ENCODE measurements at regions not wholly inside any gene's neighbourhood (a gene's known extent, or its start where the extent isn't known, plus 50 kb on each side); places are given as distances from the start of the nearest gene placed in this dataset.

DNA sequence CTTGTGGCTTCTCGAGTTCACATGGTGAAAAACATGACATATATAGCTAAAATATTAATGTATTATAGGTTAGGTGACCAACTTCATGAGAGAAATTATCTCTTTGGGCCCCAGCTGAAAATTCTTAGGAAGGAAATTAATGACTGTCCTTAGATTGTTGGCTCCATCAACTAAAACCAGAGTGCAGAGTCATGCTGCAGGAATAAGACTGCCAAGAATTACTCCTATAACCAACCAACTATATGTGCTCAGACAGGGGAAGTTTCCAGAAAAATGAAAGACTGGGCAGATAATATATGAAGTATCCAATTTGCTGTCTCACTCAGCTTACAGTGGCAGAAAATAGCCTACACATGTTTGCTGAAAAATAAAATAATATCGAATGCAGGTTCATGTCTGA lies 71.0 kb upstream of the TMEFF2 start:
- Histone ChIP-seq H3K27me3 (no peaks in the 10 kb centered on the region), H3K36me3 (no peaks in the 10 kb centered on the region), H3K9me3 (no peaks in the 10 kb centered on the region), H3K4me1 (peaks cover 0 to 8% (median 0%) of the 10 kb centered on the region in 4 donors), H3K4me3 (no peak overlapping the region), H3K27ac (no peak overlapping the region)
- no peak for DNase-seq
- WGBS, 2 donors = 49 to 54% methylated on average over 2 of the region's 2 CpGs
- TF ChIP-seq, protein P1, sequence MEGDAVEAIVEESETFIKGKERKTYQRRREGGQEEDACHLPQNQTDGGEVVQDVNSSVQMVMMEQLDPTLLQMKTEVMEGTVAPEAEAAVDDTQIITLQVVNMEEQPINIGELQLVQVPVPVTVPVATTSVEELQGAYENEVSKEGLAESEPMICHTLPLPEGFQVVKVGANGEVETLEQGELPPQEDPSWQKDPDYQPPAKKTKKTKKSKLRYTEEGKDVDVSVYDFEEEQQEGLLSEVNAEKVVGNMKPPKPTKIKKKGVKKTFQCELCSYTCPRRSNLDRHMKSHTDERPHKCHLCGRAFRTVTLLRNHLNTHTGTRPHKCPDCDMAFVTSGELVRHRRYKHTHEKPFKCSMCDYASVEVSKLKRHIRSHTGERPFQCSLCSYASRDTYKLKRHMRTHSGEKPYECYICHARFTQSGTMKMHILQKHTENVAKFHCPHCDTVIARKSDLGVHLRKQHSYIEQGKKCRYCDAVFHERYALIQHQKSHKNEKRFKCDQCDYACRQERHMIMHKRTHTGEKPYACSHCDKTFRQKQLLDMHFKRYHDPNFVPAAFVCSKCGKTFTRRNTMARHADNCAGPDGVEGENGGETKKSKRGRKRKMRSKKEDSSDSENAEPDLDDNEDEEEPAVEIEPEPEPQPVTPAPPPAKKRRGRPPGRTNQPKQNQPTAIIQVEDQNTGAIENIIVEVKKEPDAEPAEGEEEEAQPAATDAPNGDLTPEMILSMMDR (IDR thresholded peaks at IDR 0.05) = no peak
- no peak for TF ChIP-seq POLR2AphosphoS5 (IDR thresholded peaks at IDR 0.05)
- intact Hi-C loops (cut with DNase I) = no loop called here

DNA sequence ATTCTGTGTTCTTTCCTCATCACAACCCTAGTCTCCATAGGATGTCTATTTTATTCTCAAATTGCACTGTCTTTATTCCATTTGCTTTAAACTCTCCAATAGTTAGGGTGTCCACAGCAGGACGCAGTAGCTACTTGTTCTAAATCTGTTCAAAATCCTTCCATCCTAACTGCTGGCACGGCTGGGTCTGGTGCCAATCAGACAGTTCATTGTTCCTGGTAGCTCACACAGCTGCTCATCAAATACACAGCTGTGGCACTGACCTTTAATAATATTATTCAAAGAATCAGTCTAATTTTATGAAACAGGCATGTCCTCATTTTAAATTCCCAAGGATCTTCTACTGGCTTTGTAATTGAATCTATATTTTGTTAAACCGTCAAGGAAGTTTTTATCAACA lies 59.7 kb upstream of the TMEFF2 start:
- no peaks in the 10 kb centered on the region for H3K27me3 ChIP-seq
- no peaks in the 10 kb centered on the region for H3K9me3 ChIP-seq
- H3K4me3 ChIP-seq = no peak overlapping the region
- intact Hi-C loops (cut with DNase I) = no loop called here
- DNase-seq = no peak
- no peaks in the 10 kb centered on the region for H3K4me1 ChIP-seq
- TF ChIP-seq POLR2A (IDR thresholded peaks at IDR 0.05) = no peak
- TF ChIP-seq POLR2AphosphoS5 (IDR thresholded peaks at IDR 0.05) = no peak
- no peak for TF ChIP-seq EP300 (IDR thresholded peaks at IDR 0.05)
- TF ChIP-seq, protein P1 (IDR thresholded peaks at IDR 0.05) = no peak
- whole genome bisulfite sequencing, 2 donors = 55 to 81% methylated on average over 3 of the region's 3 CpGs
- no peak overlapping the region for H3K27ac ChIP-seq
- H3K36me3 ChIP-seq = no peaks in the 10 kb centered on the region

DNA sequence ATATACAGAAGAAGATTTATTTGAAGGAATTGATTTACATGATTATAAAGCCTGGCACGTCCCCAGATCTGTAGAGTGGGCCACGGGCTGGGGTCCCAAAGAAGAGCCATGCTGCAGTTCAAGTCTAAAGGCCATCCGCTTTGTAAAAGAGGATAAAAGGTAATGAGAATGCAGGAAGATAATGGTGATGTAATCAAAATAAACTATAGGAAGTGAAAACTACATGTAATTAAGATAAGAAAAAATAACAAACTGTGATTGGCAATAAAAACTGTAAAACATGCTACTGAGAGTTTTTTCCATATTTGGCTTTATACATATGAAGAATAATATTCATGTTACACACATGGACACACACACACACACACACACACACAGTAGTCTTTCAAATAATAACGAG lies 59.0 kb upstream of the TMEFF2 start:
- Histone ChIP-seq H3K4me1 (no peaks in the 10 kb centered on the region), H3K36me3 (no peaks in the 10 kb centered on the region), H3K9me3 (no peaks in the 10 kb centered on the region), H3K27ac (no peak overlapping the region), H3K27me3 (no peaks in the 10 kb centered on the region), H3K4me3 (no peak overlapping the region)
- DNase-seq = no peak
- no peak for TF ChIP-seq POLR2AphosphoS5 (IDR thresholded peaks at IDR 0.05)
- intact Hi-C loops (cut with DNase I) = no loop called here
- WGBS, 2 donors = 17 to 62% methylated on average over 4 of the region's 4 CpGs

DNA sequence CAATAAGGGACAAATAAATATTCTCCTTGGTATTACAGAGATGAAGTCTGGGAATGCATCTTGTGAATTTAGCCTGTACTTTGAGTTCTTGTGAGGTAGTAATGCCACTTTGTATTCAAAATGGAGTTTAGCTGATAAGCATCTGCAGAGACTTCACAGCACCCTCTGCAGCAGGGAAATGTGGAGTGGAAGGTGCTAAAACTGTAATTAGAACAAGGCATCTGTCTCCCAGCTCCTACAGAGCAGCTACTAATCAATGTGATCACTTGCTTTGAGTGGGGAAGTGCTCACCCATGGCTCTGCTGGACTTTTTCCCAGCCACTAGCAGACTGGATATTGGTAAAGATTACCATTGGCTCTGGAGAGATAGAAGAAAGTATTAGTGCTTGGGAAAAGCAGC lies 56.2 kb upstream of the TMEFF2 start:
- Histone ChIP-seq H3K27ac (no peak overlapping the region), H3K4me1 (no peaks in the 10 kb centered on the region), H3K9me3 (no peaks in the 10 kb centered on the region), H3K4me3 (no peak overlapping the region), H3K36me3 (no peaks in the 10 kb centered on the region), H3K27me3 (no peaks in the 10 kb centered on the region)
- no peak for DNase-seq
- TF ChIP-seq EP300 (IDR thresholded peaks at IDR 0.05) (no peak), POLR2A (IDR thresholded peaks at IDR 0.05) (no peak)
- TF ChIP-seq, protein P1 (IDR thresholded peaks at IDR 0.05) = no peak
- intact Hi-C loops (cut with DNase I) = no loop called here

DNA sequence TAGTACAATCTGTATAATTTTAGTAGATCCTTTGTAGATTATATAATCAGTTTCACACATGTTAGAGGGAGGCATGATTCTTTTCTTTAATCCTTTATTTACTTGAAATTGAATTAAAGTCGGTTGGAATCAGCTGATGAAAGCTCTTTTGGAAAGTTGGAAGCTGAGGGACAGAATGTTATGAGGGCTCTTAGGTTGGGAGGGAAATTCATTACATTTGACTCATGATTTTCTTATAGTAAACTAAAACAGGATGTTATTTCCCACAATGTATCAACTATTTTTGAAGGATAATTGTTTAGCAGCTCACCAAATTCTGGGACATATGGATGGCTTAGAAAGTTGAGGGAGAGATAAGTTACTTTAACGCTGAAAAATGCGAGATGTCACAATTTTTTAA lies 52.7 kb upstream of the TMEFF2 start:
- DNase-seq = no peak
- intact Hi-C loops (cut with DNase I) = no loop called here
- Histone ChIP-seq H3K27me3 (no peaks in the 10 kb centered on the region), H3K27ac (no peak overlapping the region), H3K4me1 (no peaks in the 10 kb centered on the region), H3K36me3 (no peaks in the 10 kb centered on the region), H3K4me3 (no peak overlapping the region), H3K9me3 (no peaks in the 10 kb centered on the region)
- 84% methylated on average over 3 of the region's 3 CpGs for WGBS, 2 donors
- TF ChIP-seq, protein P1 (IDR thresholded peaks at IDR 0.05) = no peak
- TF ChIP-seq EP300 (IDR thresholded peaks at IDR 0.05) (no peak), POLR2AphosphoS5 (IDR thresholded peaks at IDR 0.05) (no peak)

All from sigmoid colon (tissue), 6 donors.